ENCODE measurements at regions not wholly inside any gene's neighbourhood (a gene's known extent, or its start where the extent isn't known, plus 50 kb on each side); places are given as distances from the start of the nearest gene placed in this dataset.

- TF ChIP-seq EZH2 (IDR thresholded peaks at IDR 0.05; ENCODE audit: borderline replicate concordance, low read depth, low read length, severe bottlenecking) (no peak), CTCF (IDR thresholded peaks at IDR 0.05; ENCODE audit: borderline replicate concordance, extremely low read depth, low read length, poor library complexity, severe bottlenecking) (peak; percentile 79)
Measured at GRCh38 chr2:12931186-12931844, 214.6 kb downstream of the TRIB2 start.
